SK-N-MC (cell line): ENCODE measurements at regions not wholly inside any gene's neighbourhood (a gene's known extent, or its start where the extent isn't known, plus 50 kb on each side); places are given as distances from the start of the nearest gene placed in this dataset.

ENCODE experiments used
- EZH2 ChIP-seq: fragments of 200-600 bp; sonication (generic); IDR thresholded peaks from one replicate; pipeline ENCODE4 v1.6.1; 2017; ENCODE audit warnings: antibody characterized with exemption
- POLR2AphosphoS5 ChIP-seq: IDR thresholded peaks from 2 replicates; pipeline ENCODE4 v1.6.1; 2012; ENCODE audit warnings: mild to moderate bottlenecking, low read depth, low read length, borderline replicate concordance

DNA sequence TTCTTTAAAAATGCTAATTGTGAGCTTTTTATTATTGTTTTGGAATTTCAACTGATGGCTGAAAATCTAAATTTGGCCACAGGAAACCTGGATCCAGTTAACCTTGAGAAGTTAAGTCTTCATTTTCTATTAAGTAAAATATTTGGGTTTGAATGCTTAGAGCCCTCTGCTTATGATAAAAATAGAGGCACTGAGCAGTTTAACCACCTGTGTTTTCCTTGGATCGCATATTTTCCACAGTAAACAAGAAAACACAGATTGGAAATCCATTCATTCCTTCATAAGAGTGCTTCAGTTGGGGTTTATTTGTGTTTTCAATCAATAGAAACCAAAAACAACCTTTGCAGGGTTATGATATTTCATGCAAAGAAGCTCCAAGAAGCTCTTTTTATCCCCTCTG, 77.2 kb upstream of the HES1 start:
- TF ChIP-seq EZH2 (no peak), POLR2AphosphoS5 (no peak)
